Sigmoid colon (tissue), 6 donors: ENCODE measurements at regions not wholly inside any gene's neighbourhood (a gene's known extent, or its start where the extent isn't known, plus 50 kb on each side); places are given as distances from the start of the nearest gene placed in this dataset.

ENCODE experiments used
- DNase-seq: peaks from one replicate; pipeline ENCODE4 v3.0.0-alpha.2; 2019
- H3K27ac ChIP-seq, 4 donors: fragments of 200-600 bp; sonication (generic); one replicate each; pipeline ENCODE4 v1.5.1; 2016 to 2019; ENCODE audit warnings: mild to moderate bottlenecking in 1 of 4
- H3K27me3 ChIP-seq, 3 donors: fragments of 200-600 bp; sonication (generic); one replicate each; pipeline ENCODE4 v1.5.1; 2019; ENCODE audit warnings: mild to moderate bottlenecking in 1 of 3
- H3K36me3 ChIP-seq, 4 donors: fragments of 200-600 bp; sonication (generic); one replicate each; pipeline ENCODE4 v1.5.1; 2016 to 2019
- H3K4me1 ChIP-seq, 4 donors: fragments of 200-600 bp; sonication (generic); one replicate each; pipeline ENCODE4 v1.5.1; 2017 to 2019
- H3K4me3 ChIP-seq, 4 donors: fragments of 200-600 bp; sonication (generic); one replicate each; pipeline ENCODE4 v1.5.1; 2017 to 2019; ENCODE audit warnings: mild to moderate bottlenecking in 2 of 4, moderate library complexity in 1 of 4
- H3K9me3 ChIP-seq, 4 donors: fragments of 200-600 bp in 3 of 4; sonication (generic) in 3 of 4; one replicate each; pipeline versions ENCODE4 v1.5.1 to v1.6.1; 2013 to 2019
- CTCF ChIP-seq, 4 experiments: fragments of 450-650 bp in 3 of 4; fragments of 200-600 bp in 1 of 4; IDR thresholded peaks; one replicate each; pipeline ENCODE4 v1.5.1; 2016 to 2019; ENCODE audit warnings: antibody characterized with exemption in 4 of 4, mild to moderate bottlenecking in 3 of 4, moderate library complexity in 2 of 4
- EP300 ChIP-seq, 4 donors: sonication (generic); formaldehyde crosslinking; IDR thresholded peaks; one replicate each; pipeline ENCODE4 v1.6.1; 2017; ENCODE audit warnings: antibody characterized with exemption in 4 of 4
- POLR2A ChIP-seq, 2 donors: fragments of 450-650 bp; IDR thresholded peaks; one replicate each; pipeline ENCODE4 v1.6.1; 2016; ENCODE audit warnings: antibody characterized with exemption in 2 of 2, mild to moderate bottlenecking in 2 of 2, moderate library complexity in 2 of 2
- POLR2AphosphoS5 ChIP-seq, 4 donors: sonication (generic); formaldehyde crosslinking; IDR thresholded peaks; one replicate each; pipeline ENCODE4 v1.6.1; 2017; ENCODE audit warnings: antibody characterized with exemption in 4 of 4
- WGBS, 2 donors: extraction: QIAGEN DNeasy Blood & Tissue Kit; methylation state at CpG; one replicate each; pipeline ENCODE4 v1.1.7; 2013; 5-methylcytosine and 5-hydroxymethylcytosine counted together
- intact Hi-C: fragments of 100-400 bp; cut with DNase I; formaldehyde crosslinking; loops from one replicate; pipeline ENCODE4 v1.15.1; 2023
- donor health status: healthy with polysubstance abuse.
- donor health status: healthy.

GRCh38 chr12:93056971-93057535 lies 128.0 kb upstream of the EEA1 start:
- intact Hi-C loops, result no loop called here
- Histone ChIP-seq H3K36me3 (no peaks in the 10 kb centered on the region), H3K4me3 (no peak overlapping the region), H3K4me1 (peaks cover 0 to 29% (median 19%) of the 10 kb centered on the region in 4 donors), H3K9me3 (no peaks in the 10 kb centered on the region), H3K27me3 (no peaks in the 10 kb centered on the region), H3K27ac (no peak overlapping the region)
- no peak for TF ChIP-seq CTCF (IDR thresholded peaks at IDR 0.05)
- 27 to 65% methylated on average over 4 of the region's 4 CpGs for WGBS, 2 donors
- no peak for DNase-seq

- WGBS, 2 donors, result 73 to 96% methylated on average over 7 of the region's 7 CpGs
- no peak for DNase-seq
- TF ChIP-seq CTCF (IDR thresholded peaks at IDR 0.05) (no peak), POLR2AphosphoS5 (IDR thresholded peaks at IDR 0.05) (no peak), POLR2A (IDR thresholded peaks at IDR 0.05) (no peak), EP300 (IDR thresholded peaks at IDR 0.05) (no peak)
- Histone ChIP-seq H3K4me1 (peaks cover 0 to 32% (median 23%) of the 10 kb centered on the region in 4 donors), H3K27ac (no peak overlapping the region), H3K27me3 (no peaks in the 10 kb centered on the region), H3K36me3 (no peaks in the 10 kb centered on the region), H3K9me3 (no peaks in the 10 kb centered on the region), H3K4me3 (no peak overlapping the region)
- intact Hi-C loops, result no loop called here
These were observed 129.2 kb upstream of the EEA1 start for GRCh38 chr12:93058280-93058679.

- TF ChIP-seq EP300 (IDR thresholded peaks at IDR 0.05) (no peak), POLR2AphosphoS5 (IDR thresholded peaks at IDR 0.05) (no peak), CTCF (IDR thresholded peaks at IDR 0.05) (no peak), POLR2A (IDR thresholded peaks at IDR 0.05) (no peak)
- H3K4me1 ChIP-seq, result peaks cover 0 to 32% (median 23%) of the 10 kb centered on the region in 4 donors
- no peak overlapping the region for H3K4me3 ChIP-seq
- no peak overlapping the region for H3K27ac ChIP-seq
- no peaks in the 10 kb centered on the region for H3K27me3 ChIP-seq
- intact Hi-C loops, result no loop called here
- DNase-seq, result no peak
- WGBS, 2 donors, result 93 to 94% methylated on average over 2 of the region's 2 CpGs
- H3K9me3 ChIP-seq, result no peaks in the 10 kb centered on the region
- H3K36me3 ChIP-seq, result no peaks in the 10 kb centered on the region
These were observed 130.2 kb upstream of the EEA1 start for GRCh38 chr12:93059288-93059687.

- peaks cover 0 to 32% (median 23%) of the 10 kb centered on the region in 4 donors for H3K4me1 ChIP-seq
- peak overlapping the region; percentile 72 to 86 (median 76) for H3K27ac ChIP-seq
- H3K36me3 ChIP-seq, result no peaks in the 10 kb centered on the region
- TF ChIP-seq EP300 (IDR thresholded peaks at IDR 0.05), result no peak
- TF ChIP-seq POLR2A (IDR thresholded peaks at IDR 0.05), result no peak
- TF ChIP-seq CTCF (IDR thresholded peaks at IDR 0.05), result no peak
- TF ChIP-seq POLR2AphosphoS5 (IDR thresholded peaks at IDR 0.05), result no peak
- DNase-seq, result no peak
- 64 to 79% methylated on average over 5 of the region's 5 CpGs for WGBS, 2 donors
- intact Hi-C loops, result loop anchor here (2.0 kb wide), 1 partner anchor 43 kb away; no protein-coding TSS in a partner anchor
- no peaks in the 10 kb centered on the region for H3K27me3 ChIP-seq
- no peaks in the 10 kb centered on the region for H3K9me3 ChIP-seq
- H3K4me3 ChIP-seq, result no peak overlapping the region
These were observed 131.0 kb upstream of the EEA1 start for GRCh38 chr12:93059925-93060665.
